C4-2B (cell line): ENCODE measurements at regions not wholly inside any gene's neighbourhood (a gene's known extent, or its start where the extent isn't known, plus 50 kb on each side); places are given as distances from the start of the nearest gene placed in this dataset.

Source experiments
- CTCF ChIP-seq: fragments of 450-650 bp; conservative IDR thresholded peaks from 2 replicates; pipeline ENCODE4 v1.5.1; 2017; ENCODE audit warnings: mild to moderate bottlenecking
- ZFX ChIP-seq: fragments of 450-650 bp; IDR thresholded peaks from 2 replicates; pipeline ENCODE4 v1.6.1; 2017

GRCh38 chr9:129289883-129290282 lies 111.8 kb upstream of the IER5L start:
- TF ChIP-seq CTCF (no peak), ZFX (no peak)
